Prostate gland (tissue), 2 donors: ENCODE measurements at regions not wholly inside any gene's neighbourhood (a gene's known extent, or its start where the extent isn't known, plus 50 kb on each side); places are given as distances from the start of the nearest gene placed in this dataset.

ENCODE experiments used
- DNase-seq: peaks from one replicate; pipeline ENCODE4 v3.0.0-alpha.2; 2019; ENCODE audit warnings: low spot score
- H3K27ac ChIP-seq, 2 donors: fragments of 200-600 bp; sonication (generic); 2 replicates each; pipeline ENCODE4 v1.5.1; 2017 to 2019
- H3K27me3 ChIP-seq: fragments of 200-600 bp; sonication (generic); replicated peaks from 2 replicates; pipeline ENCODE4 v1.5.1; 2019; ENCODE audit not compliant: insufficient read depth
- H3K36me3 ChIP-seq, 2 donors: fragments of 200-600 bp; sonication (generic); 1 replicate in 1 of 2; 2 replicates in 1 of 2; pipeline versions ENCODE4 v1.5.1 to v1.8.1; 2017 to 2019
- H3K4me1 ChIP-seq: fragments of 200-600 bp; sonication (generic); replicated peaks from 2 replicates; pipeline ENCODE4 v1.5.1; 2019
- H3K4me3 ChIP-seq, 2 donors: fragments of 200-600 bp; sonication (generic); 2 replicates each; pipeline ENCODE4 v1.5.1; 2017 to 2019
- H3K9me3 ChIP-seq: fragments of 200-600 bp; sonication (generic); 2 replicates; pipeline ENCODE4 v1.5.1; 2017
- CTCF ChIP-seq, 4 experiments: fragments of 200-600 bp in 2 of 4; fragments of 450-650 bp in 2 of 4; sonication (generic) in 2 of 4; IDR thresholded peaks; 1 replicate in 3 of 4; 2 replicates in 1 of 4; pipeline ENCODE4 v1.5.1; 2016 to 2019; ENCODE audit warnings: antibody characterized with exemption in 4 of 4, mild to moderate bottlenecking in 2 of 4, moderate library complexity in 2 of 4
- POLR2A ChIP-seq: fragments of 450-650 bp; IDR thresholded peaks from one replicate; pipeline ENCODE4 v1.6.1; 2016; ENCODE audit warnings: antibody characterized with exemption, mild to moderate bottlenecking
- POLR2AphosphoS5 ChIP-seq: sonication (generic); formaldehyde crosslinking; IDR thresholded peaks from one replicate; pipeline ENCODE4 v1.6.1; 2017; ENCODE audit warnings: antibody characterized with exemption
- whole genome bisulfite sequencing: methylation state at CpG from one replicate; pipeline ENCODE4 v1.1.5; 2018; 5-methylcytosine and 5-hydroxymethylcytosine counted together
- intact Hi-C: fragments of 100-400 bp; cut with DNase I; formaldehyde crosslinking; loops from one replicate; pipeline ENCODE4 v1.14.2; 2022

GRCh38 chr12:76952995-76953394 lies 74.2 kb upstream of the CSRP2 start:
- Histone ChIP-seq H3K27ac (no peak overlapping the region), H3K4me1 (no peaks in the 10 kb centered on the region), H3K9me3 (no peaks in the 10 kb centered on the region), H3K36me3 (no peaks in the 10 kb centered on the region), H3K4me3 (no peak overlapping the region), H3K27me3 (no peaks in the 10 kb centered on the region)
- TF ChIP-seq POLR2A (no peak), POLR2AphosphoS5 (peak; percentile 6), CTCF (IDR thresholded peaks at IDR 0.05) (peak in 1 of 4 experiments; percentile 30)
- peak; percentile 7 for DNase-seq
- intact Hi-C loops, result no loop called here
- 33% methylated on average over 2 of the region's 2 CpGs for WGBS

GRCh38 chr12:76948879-76949278 lies 70.1 kb upstream of the CSRP2 start:
- Histone ChIP-seq H3K4me3 (no peak overlapping the region), H3K9me3 (no peaks in the 10 kb centered on the region), H3K27me3 (no peaks in the 10 kb centered on the region), H3K4me1 (no peaks in the 10 kb centered on the region), H3K27ac (no peak overlapping the region), H3K36me3 (no peaks in the 10 kb centered on the region)
- DNase-seq, result no peak
- TF ChIP-seq CTCF (IDR thresholded peaks at IDR 0.05), result no peak
- TF ChIP-seq POLR2A, result no peak
- TF ChIP-seq POLR2AphosphoS5, result no peak
- intact Hi-C loops, result no loop called here
- WGBS, result 23% methylated on average over 3 of the region's 3 CpGs

- 95% methylated on average over 3 of the region's 3 CpGs for WGBS
- TF ChIP-seq POLR2A, result no peak
- DNase-seq, result no peak
- no peaks in the 10 kb centered on the region for H3K36me3 ChIP-seq
- H3K9me3 ChIP-seq, result no peaks in the 10 kb centered on the region
- no peak overlapping the region for H3K4me3 ChIP-seq
- H3K27me3 ChIP-seq, result no peaks in the 10 kb centered on the region
- H3K27ac ChIP-seq, result no peak overlapping the region
- H3K4me1 ChIP-seq, result no peaks in the 10 kb centered on the region
- intact Hi-C loops, result no loop called here
These were observed 68.5 kb upstream of the CSRP2 start for GRCh38 chr12:76947304-76947703.

GRCh38 chr12:76946446-76946845 lies 67.6 kb upstream of the CSRP2 start:
- 77% methylated on average over 6 of the region's 6 CpGs for WGBS
- Histone ChIP-seq H3K27ac (no peak overlapping the region), H3K27me3 (no peaks in the 10 kb centered on the region), H3K36me3 (no peaks in the 10 kb centered on the region), H3K4me3 (no peak overlapping the region), H3K9me3 (no peaks in the 10 kb centered on the region), H3K4me1 (no peaks in the 10 kb centered on the region)
- DNase-seq, result no peak
- TF ChIP-seq POLR2A (no peak), POLR2AphosphoS5 (no peak), CTCF (IDR thresholded peaks at IDR 0.05) (no peak)
- intact Hi-C loops, result no loop called here

- Histone ChIP-seq H3K27me3 (no peaks in the 10 kb centered on the region), H3K36me3 (no peaks in the 10 kb centered on the region), H3K9me3 (no peaks in the 10 kb centered on the region), H3K4me1 (no peaks in the 10 kb centered on the region), H3K4me3 (no peak overlapping the region), H3K27ac (no peak overlapping the region)
- TF ChIP-seq POLR2A (no peak), POLR2AphosphoS5 (no peak), CTCF (IDR thresholded peaks at IDR 0.05) (no peak)
- intact Hi-C loops, result no loop called here
- 93% methylated on average over 4 of the region's 4 CpGs for WGBS
- DNase-seq, result no peak
These were observed 67.0 kb upstream of the CSRP2 start for GRCh38 chr12:76945867-76946266.
